ENCODE measurements at regions not wholly inside any gene's neighbourhood (a gene's known extent, or its start where the extent isn't known, plus 50 kb on each side); places are given as distances from the start of the nearest gene placed in this dataset.

DNA sequence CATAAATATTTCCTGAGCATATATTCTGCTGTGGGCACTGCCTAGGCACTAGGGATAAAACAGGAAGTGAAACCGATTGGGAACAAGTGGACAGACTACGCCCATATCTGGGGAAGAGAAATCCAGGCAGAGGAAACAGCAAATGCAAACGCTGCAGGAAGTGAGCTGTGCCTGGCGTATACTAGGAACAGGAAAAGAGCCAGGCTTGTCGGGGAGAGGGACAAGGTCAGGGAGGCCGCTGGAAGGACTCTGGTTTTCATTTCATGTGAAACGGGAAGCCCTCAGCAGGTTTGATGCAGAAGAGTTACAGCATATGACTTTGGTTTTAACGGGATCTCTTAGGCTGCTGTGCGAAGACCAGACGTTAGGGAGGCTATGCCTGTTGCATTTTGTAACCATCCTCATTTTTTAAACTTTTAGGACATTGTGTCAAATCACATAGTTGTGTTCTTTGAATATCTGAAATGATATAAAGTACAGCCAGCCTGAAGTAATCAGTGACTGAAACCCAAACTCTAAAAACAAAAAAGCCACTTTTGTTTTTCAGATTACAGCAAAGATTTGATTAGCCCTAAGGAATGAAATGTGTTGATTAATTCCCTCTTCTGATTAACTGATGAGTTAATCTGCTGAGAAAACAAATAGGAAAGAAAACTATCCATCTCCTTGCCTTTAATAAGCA, 110.2 kb upstream of the PIEZO2 start:
- no peak for DNase-seq (ENCODE audit: low spot score)
- in situ Hi-C loops (cut with MboI; ENCODE audit: low pct_unique_long_range_greater_than_20kb, low sequenced_read_pairs, unreplicated experiment): no loop called here
- TF ChIP-seq, protein P1, sequence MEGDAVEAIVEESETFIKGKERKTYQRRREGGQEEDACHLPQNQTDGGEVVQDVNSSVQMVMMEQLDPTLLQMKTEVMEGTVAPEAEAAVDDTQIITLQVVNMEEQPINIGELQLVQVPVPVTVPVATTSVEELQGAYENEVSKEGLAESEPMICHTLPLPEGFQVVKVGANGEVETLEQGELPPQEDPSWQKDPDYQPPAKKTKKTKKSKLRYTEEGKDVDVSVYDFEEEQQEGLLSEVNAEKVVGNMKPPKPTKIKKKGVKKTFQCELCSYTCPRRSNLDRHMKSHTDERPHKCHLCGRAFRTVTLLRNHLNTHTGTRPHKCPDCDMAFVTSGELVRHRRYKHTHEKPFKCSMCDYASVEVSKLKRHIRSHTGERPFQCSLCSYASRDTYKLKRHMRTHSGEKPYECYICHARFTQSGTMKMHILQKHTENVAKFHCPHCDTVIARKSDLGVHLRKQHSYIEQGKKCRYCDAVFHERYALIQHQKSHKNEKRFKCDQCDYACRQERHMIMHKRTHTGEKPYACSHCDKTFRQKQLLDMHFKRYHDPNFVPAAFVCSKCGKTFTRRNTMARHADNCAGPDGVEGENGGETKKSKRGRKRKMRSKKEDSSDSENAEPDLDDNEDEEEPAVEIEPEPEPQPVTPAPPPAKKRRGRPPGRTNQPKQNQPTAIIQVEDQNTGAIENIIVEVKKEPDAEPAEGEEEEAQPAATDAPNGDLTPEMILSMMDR (IDR thresholded peaks at IDR 0.05; ENCODE audit: extremely low read depth, insufficient read depth, missing control alignments): no peak

DNA sequence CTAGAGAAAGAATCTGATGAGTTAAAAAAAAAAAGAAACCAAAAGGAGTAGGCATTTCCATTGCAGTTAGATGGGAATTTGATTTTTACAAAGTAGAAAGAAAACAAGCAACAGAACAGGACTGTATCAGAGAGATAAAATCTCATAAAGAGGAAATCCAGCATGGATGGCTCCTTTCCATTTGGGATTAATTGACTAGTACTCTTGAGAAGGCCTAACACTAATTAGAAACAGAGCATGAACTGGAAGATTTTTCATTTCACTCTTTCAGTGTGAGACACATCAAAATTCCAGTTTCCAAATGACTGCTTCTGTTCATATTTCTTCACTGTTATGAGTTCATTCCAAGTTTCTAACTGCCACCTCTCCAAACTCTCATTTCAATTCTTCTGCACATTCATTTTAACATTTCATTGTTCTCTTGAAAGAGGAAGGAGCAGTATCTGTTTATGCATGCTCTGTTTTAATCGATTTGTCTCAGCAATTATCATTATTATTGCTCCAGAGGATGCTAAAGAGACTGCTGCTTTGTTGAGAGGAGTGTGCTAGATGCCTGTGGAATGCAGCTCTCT, 108.8 kb upstream of the PIEZO2 start:
- TF ChIP-seq, protein P1 (IDR thresholded peaks at IDR 0.05; ENCODE audit: extremely low read depth, insufficient read depth, missing control alignments): no peak
- in situ Hi-C loops (cut with MboI; ENCODE audit: low pct_unique_long_range_greater_than_20kb, low sequenced_read_pairs, unreplicated experiment): no loop called here
- no peak for DNase-seq (ENCODE audit: low spot score)

DNA sequence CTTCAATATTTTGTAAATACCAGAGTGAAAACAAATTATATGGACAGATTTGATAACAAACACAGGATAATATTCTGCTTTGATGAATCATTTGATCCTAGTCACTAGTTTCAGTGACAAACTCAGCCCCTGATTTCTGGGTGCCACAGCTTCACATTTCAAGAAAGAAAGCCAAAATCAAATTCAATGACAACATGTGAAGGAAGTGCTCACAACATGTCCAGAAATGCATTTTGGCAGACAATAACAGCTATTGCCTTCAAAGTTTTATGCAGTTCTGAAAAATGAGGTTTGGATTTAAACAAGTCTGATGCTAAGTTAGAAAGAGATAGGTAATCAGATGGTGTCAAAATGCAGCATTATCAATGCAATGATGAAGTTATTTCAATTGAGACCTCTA, 106.9 kb upstream of the PIEZO2 start:
- in situ Hi-C loops (cut with MboI; ENCODE audit: low pct_unique_long_range_greater_than_20kb, low sequenced_read_pairs, unreplicated experiment): no loop called here
- TF ChIP-seq, protein P1 (IDR thresholded peaks at IDR 0.05; ENCODE audit: extremely low read depth, insufficient read depth, missing control alignments): no peak
- DNase-seq (ENCODE audit: low spot score): no peak

DNA sequence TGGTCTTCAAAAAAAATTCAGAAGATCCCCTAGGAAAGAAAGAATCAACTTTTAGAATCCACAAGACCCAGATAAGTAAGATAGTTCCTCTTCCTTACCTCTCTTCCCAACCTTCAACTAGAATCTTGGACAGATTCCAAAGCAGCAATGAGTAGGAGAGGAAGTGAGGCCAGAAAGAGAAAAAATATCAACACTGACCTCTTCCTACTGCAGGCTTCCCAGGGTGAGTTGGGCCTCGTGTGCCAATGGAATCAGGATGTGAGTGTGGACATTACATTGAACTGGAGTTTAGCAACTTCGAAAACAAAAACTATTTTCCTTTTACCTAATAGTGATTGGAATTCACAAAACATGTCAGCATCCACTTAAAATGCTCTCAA, 102.5 kb upstream of the PIEZO2 start:
- TF ChIP-seq, protein P1 (IDR thresholded peaks at IDR 0.05; ENCODE audit: extremely low read depth, insufficient read depth, missing control alignments): no peak
- in situ Hi-C loops (cut with MboI; ENCODE audit: low pct_unique_long_range_greater_than_20kb, low sequenced_read_pairs, unreplicated experiment): no loop called here
- DNase-seq (ENCODE audit: low spot score): no peak

DNA sequence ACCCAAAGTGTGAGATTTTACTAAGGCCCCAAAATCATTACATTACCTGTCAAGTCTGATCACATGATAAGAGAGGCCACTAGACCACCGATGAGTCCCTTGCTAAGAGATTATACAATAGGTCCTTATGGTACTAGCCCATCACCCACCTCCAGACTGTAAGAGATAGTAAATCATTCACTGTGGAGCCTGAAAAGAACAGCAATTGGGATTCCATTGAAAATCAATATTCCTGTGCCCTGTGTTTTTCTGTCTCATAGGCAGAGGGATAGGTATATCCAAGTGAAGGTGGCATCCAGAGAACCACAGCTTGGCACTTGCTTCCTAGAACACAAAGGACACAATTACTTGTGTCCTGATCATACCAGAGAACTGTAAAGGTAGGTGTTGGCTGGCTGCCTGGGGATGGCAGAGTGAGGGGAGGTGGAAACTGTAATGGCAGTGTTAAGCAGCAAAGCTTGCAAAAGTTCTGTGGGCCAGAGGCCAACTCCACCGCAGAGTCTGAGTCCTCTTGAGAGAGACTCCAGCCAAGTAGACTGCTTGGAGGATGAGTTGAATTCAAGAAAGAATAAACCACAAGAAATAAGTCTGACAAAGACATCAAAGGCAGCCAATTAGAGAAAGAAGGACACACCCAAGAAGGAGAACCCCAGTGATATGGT, 102.0 kb upstream of the PIEZO2 start:
- TF ChIP-seq, protein P1 (IDR thresholded peaks at IDR 0.05; ENCODE audit: extremely low read depth, insufficient read depth, missing control alignments): no peak
- in situ Hi-C loops (cut with MboI; ENCODE audit: low pct_unique_long_range_greater_than_20kb, low sequenced_read_pairs, unreplicated experiment): no loop called here
- DNase-seq (ENCODE audit: low spot score): no peak

DNA sequence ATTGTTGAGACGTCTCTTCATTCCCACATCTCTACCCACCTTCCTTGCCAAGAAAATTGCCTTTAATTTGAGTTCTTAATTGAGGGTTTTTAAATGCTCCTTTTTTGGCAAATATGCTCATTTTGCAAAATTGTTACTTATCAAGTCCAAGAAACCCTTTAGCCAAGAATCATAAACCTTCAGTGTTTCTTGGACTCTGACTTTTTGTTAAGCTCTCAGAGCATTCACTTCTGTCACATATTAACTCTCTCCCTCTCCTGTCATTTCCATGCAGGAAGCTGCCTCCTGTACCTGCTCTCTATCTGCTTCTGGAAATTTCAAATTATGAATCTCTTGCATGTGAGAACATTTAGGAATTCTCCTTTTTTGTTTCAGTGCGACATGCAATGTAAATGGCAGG, 100.0 kb upstream of the PIEZO2 start:
- in situ Hi-C loops (cut with MboI; ENCODE audit: low pct_unique_long_range_greater_than_20kb, low sequenced_read_pairs, unreplicated experiment): no loop called here
- TF ChIP-seq, protein P1 (IDR thresholded peaks at IDR 0.05; ENCODE audit: extremely low read depth, insufficient read depth, missing control alignments): no peak
- DNase-seq (ENCODE audit: low spot score): no peak

Measured in GM13977 (cell line).